AG04449 (cell line): ENCODE measurements at regions not wholly inside any gene's neighbourhood (a gene's known extent, or its start where the extent isn't known, plus 50 kb on each side); places are given as distances from the start of the nearest gene placed in this dataset.
"Not testable (repeated sequence)": the region's sequence is repeated elsewhere in the genome, so short reads cannot be mapped to it uniquely, and the experiment has no call there.

ENCODE experiments used
- CTCF ChIA-PET: fragments of 350-600 bp; formaldehyde crosslinking; extraction: SDS; loops from one replicate; lab custom pipeline; 2021; ENCODE audit warnings: antibody characterized with exemption; lab: Yijun Ruan, JAX
- POLR2A ChIA-PET: fragments of 400-600, 350-600 bp; formaldehyde crosslinking; extraction: SDS; loops from one replicate; lab custom pipeline; 2020; ENCODE audit warnings: antibody characterized with exemption, inconsistent platforms; lab: Yijun Ruan, JAX
- DNase-seq: peaks from one replicate; pipeline ENCODE4 v3.0.0-alpha.2; 2010; ENCODE audit warnings: low read depth, low spot score
- H3K4me3 ChIP-seq: 2 replicates; pipeline ENCODE4 v1.5.1; 2011; ENCODE audit warnings: low read depth, mild to moderate bottlenecking, control low read depth, low read length
- CTCF ChIP-seq: IDR thresholded peaks from one replicate; pipeline ENCODE4 v1.5.1; 2011; ENCODE audit warnings: mild to moderate bottlenecking, moderate library complexity, low read length, control low read depth, inconsistent platforms; ENCODE audit not compliant: insufficient read depth; ENCODE audit errors: missing control alignments

- no peak for DNase-seq
- ChIA-PET CTCF (no interaction called here), POLR2A (no interaction called here)
- no peak overlapping the region for H3K4me3 ChIP-seq
- no peak for TF ChIP-seq CTCF
Measured at GRCh38 chr6:81128671-81129070, 623.8 kb downstream of the TENT5A start.

GRCh38 chr6:81126150-81126549 is 626.3 kb downstream of the TENT5A start:
- TF ChIP-seq CTCF, result no peak
- POLR2A ChIA-PET, result no interaction called here
- no peak overlapping the region for H3K4me3 ChIP-seq
- DNase-seq, result no peak
- CTCF ChIA-PET, result no interaction called here

GRCh38 chr6:81120280-81120679 is 632.2 kb downstream of the TENT5A start:
- no peak overlapping the region for H3K4me3 ChIP-seq
- no peak for TF ChIP-seq CTCF
- no peak for DNase-seq
- ChIA-PET CTCF (no interaction called here), POLR2A (no interaction called here)

- TF ChIP-seq CTCF, result peak; percentile 1
- H3K4me3 ChIP-seq, result no peak overlapping the region
- CTCF ChIA-PET, result interaction anchor here (1.2 kb wide), 1 partner anchor 9 kb away, joined by 3 read pairs; no protein-coding TSS in a partner anchor
- POLR2A ChIA-PET, result no interaction called here
- DNase-seq, result no peak
Measured at GRCh38 chr6:81105998-81106397, 646.5 kb downstream of the TENT5A start.

- ChIA-PET POLR2A (no interaction called here), CTCF (interaction anchor here (2.0 kb wide), 1 partner anchor 23 kb away, joined by 6 read pairs; no protein-coding TSS in a partner anchor)
- no peak for TF ChIP-seq CTCF
- H3K4me3 ChIP-seq, result no peak overlapping the region
- no peak for DNase-seq
Measured at GRCh38 chr6:81098109-81098814, 654.2 kb downstream of the TENT5A start.

- CTCF ChIA-PET, result interaction anchor here (0.9 to 2.0 kb wide), 3 partner anchors 10 to 21 kb away, joined by 3 to 6 read pairs (median 3); no protein-coding TSS in a partner anchor
- POLR2A ChIA-PET, result not testable (repeated sequence)
Measured at GRCh38 chr6:81096464-81096863, 656.0 kb downstream of the TENT5A start.

GRCh38 chr6:81093051-81093450 is 659.4 kb downstream of the TENT5A start:
- H3K4me3 ChIP-seq, result no peak overlapping the region
- POLR2A ChIA-PET, result no interaction called here
- no peak for TF ChIP-seq CTCF
- no peak for DNase-seq
- CTCF ChIA-PET, result no interaction called here

More at GRCh38 chr6:81096464-81096863, 656.0 kb downstream of the TENT5A start:
- not testable (repeated sequence) for H3K4me3 ChIP-seq, DNase-seq
